IPS-11a (cell line): ENCODE measurements at regions not wholly inside any gene's neighbourhood (a gene's known extent, or its start where the extent isn't known, plus 50 kb on each side); places are given as distances from the start of the nearest gene placed in this dataset.

Experiments
- H3K4me3 ChIP-seq: one replicate; pipeline ENCODE4 v1.5.1; 2013; ENCODE audit warnings: low read depth, low read length, control low read depth

- H3K4me3 ChIP-seq = no peak overlapping the region
These were observed 167.2 kb downstream of the PHETA1 start for GRCh38 chr12:111201495-111202236.

GRCh38 chr12:111201036-111201435, 167.9 kb downstream of the PHETA1 start:
- H3K4me3 ChIP-seq = no peak overlapping the region

- no peak overlapping the region for H3K4me3 ChIP-seq
These were observed 171.4 kb downstream of the PHETA1 start for GRCh38 chr12:111197376-111197944.

- H3K4me3 ChIP-seq = no peak overlapping the region
These were observed 172.4 kb downstream of the PHETA1 start for GRCh38 chr12:111196532-111196931.

- H3K4me3 ChIP-seq = no peak overlapping the region
These were observed 173.6 kb downstream of the PHETA1 start for GRCh38 chr12:111195316-111195715.

GRCh38 chr12:111194703-111195051, 174.2 kb downstream of the PHETA1 start:
- H3K4me3 ChIP-seq = no peak overlapping the region

GRCh38 chr12:111193977-111194702, 174.8 kb downstream of the PHETA1 start:
- H3K4me3 ChIP-seq = no peak overlapping the region

GRCh38 chr12:111193496-111193895, 175.4 kb downstream of the PHETA1 start:
- no peak overlapping the region for H3K4me3 ChIP-seq

- H3K4me3 ChIP-seq = no peak overlapping the region
These were observed 175.8 kb downstream of the PHETA1 start for GRCh38 chr12:111193067-111193466.

GRCh38 chr12:111192647-111193046, 176.2 kb downstream of the PHETA1 start:
- no peak overlapping the region for H3K4me3 ChIP-seq

GRCh38 chr12:111190741-111191526, 178.0 kb downstream of the PHETA1 start:
- H3K4me3 ChIP-seq = no peak overlapping the region

GRCh38 chr12:111189792-111190191, 179.1 kb downstream of the PHETA1 start:
- no peak overlapping the region for H3K4me3 ChIP-seq

- H3K4me3 ChIP-seq = no peak overlapping the region
These were observed 180.5 kb downstream of the PHETA1 start for GRCh38 chr12:111188436-111188835.

GRCh38 chr12:111186347-111186746, 182.5 kb downstream of the PHETA1 start:
- H3K4me3 ChIP-seq = no peak overlapping the region

- H3K4me3 ChIP-seq = no peak overlapping the region
These were observed 183.0 kb downstream of the PHETA1 start for GRCh38 chr12:111185889-111186227.

GRCh38 chr12:111185206-111185888, 183.5 kb downstream of the PHETA1 start:
- H3K4me3 ChIP-seq = no peak overlapping the region

GRCh38 chr12:111184161-111184560, 184.7 kb downstream of the PHETA1 start:
- H3K4me3 ChIP-seq = no peak overlapping the region

GRCh38 chr12:111183094-111183493, 185.8 kb downstream of the PHETA1 start:
- no peak overlapping the region for H3K4me3 ChIP-seq

- no peak overlapping the region for H3K4me3 ChIP-seq
These were observed 186.5 kb downstream of the PHETA1 start for GRCh38 chr12:111182382-111182781.

- H3K4me3 ChIP-seq = no peak overlapping the region
These were observed 187.7 kb downstream of the PHETA1 start for GRCh38 chr12:111181143-111181726.
